A549 (cell line): ENCODE measurements at regions not wholly inside any gene's neighbourhood (a gene's known extent, or its start where the extent isn't known, plus 50 kb on each side); places are given as distances from the start of the nearest gene placed in this dataset.

Source experiments
- ATAC-seq, 2 experiments: fragments of 200-7000 bp in 1 of 2; fragments of >200 bp in 1 of 2; cut with Nextera tagmentation in 1 of 2; cut with Tn5 transposase in 1 of 2; 3 replicates each; pipeline versions ENCODE4 v1.8.0 to v1.9.1; 2018 to 2020; ENCODE audit warnings: mild to moderate bottlenecking in 1 of 2, moderate library complexity in 1 of 2
- CTCF ChIA-PET: fragments of 300-600 bp; sonication (Branson Sonifier 250); formaldehyde crosslinking; extraction: SDS; loops from one replicate; lab custom pipeline; 2021; ENCODE audit warnings: antibody characterized with exemption, inconsistent platforms; lab: Yijun Ruan, JAX
- POLR2A ChIA-PET: fragments of 350-600 bp; formaldehyde crosslinking; extraction: SDS; loops from one replicate; lab custom pipeline; 2021; ENCODE audit warnings: antibody characterized with exemption, inconsistent platforms; lab: Yijun Ruan, JAX
- DNase-seq, 2 experiments: peaks; one replicate each; pipeline versions ENCODE4 v3.0.0 to v3.0.0-alpha.2; 2011 to 2016; ENCODE audit warnings: low read depth in 1 of 2, low spot score in 1 of 2
- FAIRE-seq: peaks from 2 replicates; lab custom pipeline; 2011; peaks lifted over from hg19 to GRCh38; lab: Jason Lieb, UNC
- H3K27ac ChIP-seq, 2 experiments: fragments of >200 bp; sonication (Bioruptor Twin); formaldehyde crosslinking; 3 replicates each; pipeline ENCODE4 v1.5.1; 2016 to 2017
- H3K4me1 ChIP-seq: fragments of >200 bp; sonication (Bioruptor Twin); formaldehyde crosslinking; 3 replicates; pipeline ENCODE4 v1.6.1; 2016
- H3K4me2 ChIP-seq: fragments of >200 bp; sonication (Bioruptor Twin); formaldehyde crosslinking; 3 replicates; pipeline ENCODE4 v1.6.1; 2016
- H3K4me3 ChIP-seq: fragments of >200 bp; sonication (Bioruptor Twin); formaldehyde crosslinking; 3 replicates; pipeline ENCODE4 v1.5.1; 2016
- H3K9me3 ChIP-seq: fragments of >200 bp; sonication (Bioruptor Twin); formaldehyde crosslinking; 3 replicates; pipeline ENCODE4 v1.6.1; 2016
- BCL3 ChIP-seq: fragments of >200 bp; sonication (Bioruptor Twin); formaldehyde crosslinking; IDR thresholded peaks from 3 replicates; pipeline ENCODE4 v1.6.1; 2016
- BHLHE40 ChIP-seq: IDR thresholded peaks from 2 replicates; pipeline ENCODE4 v1.6.1; 2012; ENCODE audit warnings: low read depth, low read length, inconsistent platforms
- CBX2 ChIP-seq: fragments of 200-600 bp; sonication (generic); IDR thresholded peaks from 2 replicates; pipeline ENCODE4 v1.6.1; 2016; ENCODE audit warnings: low read depth, mild to moderate bottlenecking, borderline replicate concordance
- CBX8 ChIP-seq: fragments of 200-600 bp; sonication (generic); IDR thresholded peaks from 2 replicates; pipeline ENCODE4 v1.6.1; 2016
- CHD4 ChIP-seq: fragments of 200-600 bp; sonication (generic); IDR thresholded peaks from 2 replicates; pipeline ENCODE4 v1.6.1; 2016; ENCODE audit warnings: antibody characterized with exemption, mild to moderate bottlenecking, borderline replicate concordance
- E2F6 ChIP-seq: IDR thresholded peaks from 2 replicates; pipeline ENCODE4 v1.6.1; 2012; ENCODE audit warnings: low read depth, borderline replicate concordance
- EP300 ChIP-seq, 2 experiments: fragments of >200 bp; sonication (Bioruptor Twin); formaldehyde crosslinking; IDR thresholded peaks; 2 replicates in 1 of 2; 3 replicates in 1 of 2; pipeline ENCODE4 v1.6.1; 2016 to 2017
- ESRRA ChIP-seq: fragments of 150-350 bp; IDR thresholded peaks from 2 replicates; pipeline ENCODE4 v1.6.1; 2014; ENCODE audit warnings: mild to moderate bottlenecking, low read length, borderline replicate concordance
- FOXS1 ChIP-seq: fragments of 250-450 bp; sonication (Bioruptor Pico); IDR thresholded peaks from 2 replicates; pipeline ENCODE4 v1.5.0; 2020; ENCODE audit warnings: mild to moderate bottlenecking, moderate library complexity
- GATA3 ChIP-seq: IDR thresholded peaks from 2 replicates; pipeline ENCODE4 v1.6.1; 2012; ENCODE audit warnings: borderline replicate concordance
- HDAC2 ChIP-seq: fragments of 200-600 bp; sonication (generic); IDR thresholded peaks from 2 replicates; pipeline ENCODE4 v1.6.1; 2016
- HES2 ChIP-seq: fragments of >200 bp; sonication (Bioruptor Twin); formaldehyde crosslinking; IDR thresholded peaks from 2 replicates; pipeline ENCODE4 v1.6.1; 2016
- HMGXB4 ChIP-seq: fragments of 250-450 bp; sonication (Bioruptor Pico); IDR thresholded peaks from 2 replicates; pipeline ENCODE4 v1.5.0; 2021; ENCODE audit warnings: mild to moderate bottlenecking, moderate library complexity, borderline replicate concordance
- HOXA7 ChIP-seq: fragments of 250-450 bp; sonication (Bioruptor Pico); IDR thresholded peaks from 2 replicates; pipeline ENCODE4 v1.5.0; 2020; ENCODE audit warnings: mild to moderate bottlenecking, moderate library complexity
- HOXB13 ChIP-seq: fragments of 250-450 bp; sonication (Bioruptor Pico); IDR thresholded peaks from 2 replicates; pipeline ENCODE4 v1.5.0; 2020; ENCODE audit warnings: low read depth, mild to moderate bottlenecking, moderate library complexity
- HOXB5 ChIP-seq: fragments of 250-450 bp; sonication (Bioruptor Pico); IDR thresholded peaks from 2 replicates; pipeline ENCODE4 v1.5.0; 2020; ENCODE audit warnings: mild to moderate bottlenecking, moderate library complexity
- JUN ChIP-seq, 2 experiments: fragments of >200 bp; sonication (Bioruptor Twin); formaldehyde crosslinking; IDR thresholded peaks; 2 replicates in 1 of 2; 3 replicates in 1 of 2; pipeline ENCODE4 v1.6.1; 2016 to 2017
- JUNB ChIP-seq: fragments of >200 bp; sonication (Bioruptor Twin); formaldehyde crosslinking; IDR thresholded peaks from 2 replicates; pipeline ENCODE4 v1.6.1; 2016
- KDM5A ChIP-seq: fragments of 200-600 bp; sonication (generic); IDR thresholded peaks from 2 replicates; pipeline ENCODE4 v1.6.1; 2016; ENCODE audit warnings: antibody characterized with exemption, mild to moderate bottlenecking
- MAX ChIP-seq: IDR thresholded peaks from 2 replicates; pipeline ENCODE4 v1.6.1; 2012
- MYC ChIP-seq: IDR thresholded peaks from 2 replicates; pipeline ENCODE4 v1.6.1; 2012; ENCODE audit warnings: mild to moderate bottlenecking, inconsistent platforms, low read length, improper control_type of control experiment, borderline replicate concordance
- NPAS2 ChIP-seq: fragments of 250-450 bp; sonication (Bioruptor Pico); IDR thresholded peaks from 2 replicates; pipeline ENCODE4 v1.8.0; 2022; ENCODE audit warnings: mild to moderate bottlenecking, moderate library complexity, borderline replicate concordance
- POLR2AphosphoS2 ChIP-seq: conservative IDR thresholded peaks from 2 replicates; pipeline ENCODE4 v1.6.1; 2012; ENCODE audit warnings: low read length, improper control_type of control experiment, inconsistent platforms
- RFX5 ChIP-seq: fragments of 450-650 bp; IDR thresholded peaks from 2 replicates; pipeline ENCODE4 v1.7.1; 2014; ENCODE audit warnings: antibody characterized with exemption, mild to moderate bottlenecking, moderate library complexity
- RNF2 ChIP-seq: fragments of 200-600 bp; sonication (generic); IDR thresholded peaks from 2 replicates; pipeline ENCODE4 v1.6.1; 2016; ENCODE audit warnings: low read depth, mild to moderate bottlenecking, antibody characterized with exemption, moderate library complexity, borderline replicate concordance
- SREBF2 ChIP-seq: fragments of 450-650 bp; IDR thresholded peaks from 2 replicates; pipeline ENCODE4 v1.6.1; 2014; ENCODE audit warnings: mild to moderate bottlenecking, moderate library complexity
- TFCP2L1 ChIP-seq: fragments of 250-450 bp; sonication (Bioruptor Pico); IDR thresholded peaks from 2 replicates; pipeline ENCODE4 v1.5.0; 2021; ENCODE audit warnings: mild to moderate bottlenecking
- TP53 ChIP-seq: fragments of 250-450 bp; sonication (Bioruptor Pico); IDR thresholded peaks from 2 replicates; pipeline ENCODE4 v1.5.0; 2021; ENCODE audit warnings: mild to moderate bottlenecking, moderate library complexity
- USF2 ChIP-seq: fragments of 450-650 bp; IDR thresholded peaks from 2 replicates; pipeline ENCODE4 v1.6.1; 2014; ENCODE audit warnings: antibody characterized with exemption
- ZC3H11A ChIP-seq: fragments of 450-650 bp; IDR thresholded peaks from 2 replicates; pipeline ENCODE4 v1.6.1; 2014; ENCODE audit warnings: antibody characterized with exemption, mild to moderate bottlenecking
- ZFP36 ChIP-seq: fragments of 450-650 bp; IDR thresholded peaks from 2 replicates; pipeline ENCODE4 v1.6.1; 2014; ENCODE audit warnings: borderline replicate concordance; ENCODE audit not compliant: partially characterized antibody
- ZNF302 ChIP-seq: fragments of 250-450 bp; sonication (Bioruptor Pico); IDR thresholded peaks from 2 replicates; pipeline ENCODE4 v1.9.0; 2021; ENCODE audit warnings: inconsistent platforms, mild to moderate bottlenecking, moderate library complexity
- whole genome bisulfite sequencing: methylation state at CpG from one replicate; pipeline ENCODE4 v1.1.6; 2017; ENCODE audit errors: missing lambda C conversion rate; 5-methylcytosine and 5-hydroxymethylcytosine counted together

- Histone ChIP-seq H3K27ac (no peak overlapping the region), H3K4me3 (no peak overlapping the region), H3K9me3 (no peaks in the 10 kb centered on the region; the same call in 2 of the 3 replicates), H3K4me1 (no peaks in the 10 kb centered on the region), H3K4me2 (no peak overlapping the region)
- ChIA-PET POLR2A (no interaction called here), CTCF (no interaction called here)
- no peak for FAIRE-seq
- TF ChIP-seq JUNB (no peak), HOXB5 (CRISPR knock-in tag) (no peak), TP53 (CRISPR knock-in tag) (no peak), KDM5A (no peak), ZNF302 (CRISPR knock-in tag) (no peak), HOXA7 (CRISPR knock-in tag) (no peak)
- ATAC-seq: no peak
- DNase-seq: no peak
- 0% methylated on average over 1 of the region's 2 CpGs for WGBS
Measured at GRCh38 chr6:86087954-86088353, 445.3 kb upstream of the SYNCRIP start.

GRCh38 chr6:86079938-86080337, 437.3 kb upstream of the SYNCRIP start:
- ChIA-PET CTCF (no interaction called here), POLR2A (no interaction called here)
- no peaks in the 10 kb centered on the region; the same call in 2 of the 3 replicates for H3K9me3 ChIP-seq
- no peak for DNase-seq
- H3K4me3 ChIP-seq: no peak overlapping the region
- TF ChIP-seq ZNF302 (CRISPR knock-in tag): no peak
- no peak for TF ChIP-seq HDAC2
- no peak for TF ChIP-seq E2F6
- no peak for TF ChIP-seq RFX5
- no peak for TF ChIP-seq EP300 (IDR thresholded peaks at IDR 0.05)
- TF ChIP-seq CBX8: no peak
- no peak for TF ChIP-seq RNF2
- no peak for TF ChIP-seq KDM5A
- no peak for TF ChIP-seq TP53 (CRISPR knock-in tag)
- no peak for TF ChIP-seq ZFP36
- no peak for TF ChIP-seq CBX2
- no peak for TF ChIP-seq CHD4
- no peak for TF ChIP-seq TFCP2L1 (CRISPR knock-in tag)
- TF ChIP-seq HOXB13 (CRISPR knock-in tag): no peak
- no peak for TF ChIP-seq HMGXB4 (CRISPR knock-in tag)
- no peaks in the 10 kb centered on the region for H3K4me1 ChIP-seq
- WGBS: no CpG with 5 or more reads among the region's 1 CpG
- ATAC-seq: no peak
- no peak overlapping the region for H3K4me2 ChIP-seq
- FAIRE-seq: no peak
- H3K27ac ChIP-seq: no peak overlapping the region

GRCh38 chr6:86070151-86070550, 427.5 kb upstream of the SYNCRIP start:
- Histone ChIP-seq H3K9me3 (no peaks in the 10 kb centered on the region), H3K4me3 (no peak overlapping the region), H3K27ac (no peak overlapping the region), H3K4me2 (no peak overlapping the region), H3K4me1 (no peaks in the 10 kb centered on the region)
- ATAC-seq (no peak), FAIRE-seq (no peak), DNase-seq (no peak)
- ChIA-PET POLR2A (no interaction called here), CTCF (no interaction called here)
- TF ChIP-seq ESRRA (no peak), RFX5 (no peak), E2F6 (no peak), MAX (no peak), JUN (IDR thresholded peaks at IDR 0.05) (no peak), POLR2AphosphoS2 (no peak), FOXS1 (CRISPR knock-in tag) (no peak), BHLHE40 (no peak), NPAS2 (CRISPR knock-in tag) (no peak), HOXB13 (CRISPR knock-in tag) (no peak), USF2 (no peak), GATA3 (no peak), ZC3H11A (no peak), MYC (no peak), HES2 (no peak), HOXA7 (CRISPR knock-in tag) (no peak), BCL3 (no peak), SREBF2 (no peak)
